ENCODE measurements at regions not wholly inside any gene's neighbourhood (a gene's known extent, or its start where the extent isn't known, plus 50 kb on each side); places are given as distances from the start of the nearest gene placed in this dataset.

GRCh38 chr12:126396536-126396935 is 1331.3 kb downstream of the AACS start:
- TF ChIP-seq, protein P1, sequence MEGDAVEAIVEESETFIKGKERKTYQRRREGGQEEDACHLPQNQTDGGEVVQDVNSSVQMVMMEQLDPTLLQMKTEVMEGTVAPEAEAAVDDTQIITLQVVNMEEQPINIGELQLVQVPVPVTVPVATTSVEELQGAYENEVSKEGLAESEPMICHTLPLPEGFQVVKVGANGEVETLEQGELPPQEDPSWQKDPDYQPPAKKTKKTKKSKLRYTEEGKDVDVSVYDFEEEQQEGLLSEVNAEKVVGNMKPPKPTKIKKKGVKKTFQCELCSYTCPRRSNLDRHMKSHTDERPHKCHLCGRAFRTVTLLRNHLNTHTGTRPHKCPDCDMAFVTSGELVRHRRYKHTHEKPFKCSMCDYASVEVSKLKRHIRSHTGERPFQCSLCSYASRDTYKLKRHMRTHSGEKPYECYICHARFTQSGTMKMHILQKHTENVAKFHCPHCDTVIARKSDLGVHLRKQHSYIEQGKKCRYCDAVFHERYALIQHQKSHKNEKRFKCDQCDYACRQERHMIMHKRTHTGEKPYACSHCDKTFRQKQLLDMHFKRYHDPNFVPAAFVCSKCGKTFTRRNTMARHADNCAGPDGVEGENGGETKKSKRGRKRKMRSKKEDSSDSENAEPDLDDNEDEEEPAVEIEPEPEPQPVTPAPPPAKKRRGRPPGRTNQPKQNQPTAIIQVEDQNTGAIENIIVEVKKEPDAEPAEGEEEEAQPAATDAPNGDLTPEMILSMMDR (IDR thresholded peaks at IDR 0.05 in 8 of 11, conservative IDR thresholded peaks at IDR 0.05 in 3 of 11) = no peak
- no peak for TF ChIP-seq POLR2AphosphoS5 (IDR thresholded peaks at IDR 0.05)
